GM21390 (cell line): ENCODE measurements at regions not wholly inside any gene's neighbourhood (a gene's known extent, or its start where the extent isn't known, plus 50 kb on each side); places are given as distances from the start of the nearest gene placed in this dataset.

ENCODE experiments used
- ATAC-seq: cut with Tn5 transposase; IDR thresholded peaks from one replicate; pipeline ENCODE4 v1.9.1; 2021; ENCODE audit not compliant: unreplicated experiment

DNA sequence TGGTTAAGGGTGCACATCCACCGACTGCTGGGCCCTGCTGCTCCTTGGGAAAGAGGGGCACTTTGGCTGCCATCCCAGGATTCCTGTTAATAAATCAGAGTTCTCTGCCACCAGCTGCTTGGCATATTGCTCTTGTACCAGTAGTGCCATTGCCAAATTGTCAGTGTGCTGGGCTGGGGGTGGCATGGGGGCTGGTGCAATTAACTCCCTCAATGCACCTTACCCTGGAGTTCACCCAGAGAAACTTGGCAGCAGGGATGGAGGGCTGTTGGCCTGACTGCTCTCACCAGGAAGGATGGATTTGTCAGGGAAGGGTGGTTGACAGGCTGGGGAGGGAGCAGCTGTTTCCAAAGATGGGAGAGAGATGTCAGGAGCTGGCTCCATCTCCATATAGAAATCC is 94.6 kb upstream of the SKOR2 start:
- ATAC-seq: no peak

DNA sequence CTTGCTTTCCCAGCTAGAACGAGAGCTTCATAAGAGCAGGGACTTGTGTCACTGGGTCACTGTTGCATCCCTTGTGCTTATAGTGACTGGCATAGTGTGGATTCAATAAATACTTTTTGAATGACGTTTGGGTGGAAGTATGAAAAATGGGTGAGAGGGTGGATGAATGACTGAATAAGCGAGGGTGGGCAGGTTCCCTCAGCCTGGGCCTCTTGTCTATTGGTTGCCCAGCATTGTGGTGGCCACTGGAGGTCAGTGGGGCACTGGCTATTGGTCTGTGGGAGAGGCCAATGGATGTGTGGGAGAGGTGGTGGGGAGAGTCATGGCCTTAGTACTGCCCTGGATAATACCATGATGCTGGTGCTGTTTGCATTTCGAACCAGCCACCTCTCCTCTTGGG is 93.8 kb upstream of the SKOR2 start:
- no peak for ATAC-seq

DNA sequence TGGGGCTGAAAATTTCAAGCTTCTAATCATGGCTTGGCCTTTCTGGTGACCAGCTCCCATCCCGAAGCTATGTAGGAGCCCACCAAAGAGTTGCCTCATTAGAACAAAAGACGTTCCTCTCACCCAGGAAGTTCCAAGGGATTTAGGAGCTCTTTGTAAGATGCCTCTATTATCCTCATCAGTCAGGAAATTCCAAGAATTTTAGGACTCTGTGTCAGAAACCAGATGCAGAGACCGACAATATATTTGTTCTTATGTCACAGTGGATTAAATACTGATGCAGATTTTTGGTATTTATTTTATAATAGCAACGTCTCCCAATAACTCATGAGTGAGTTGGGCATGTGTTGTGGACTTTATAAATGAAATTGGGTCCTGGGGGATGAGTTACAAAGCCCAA is 91.8 kb upstream of the SKOR2 start:
- no peak for ATAC-seq

DNA sequence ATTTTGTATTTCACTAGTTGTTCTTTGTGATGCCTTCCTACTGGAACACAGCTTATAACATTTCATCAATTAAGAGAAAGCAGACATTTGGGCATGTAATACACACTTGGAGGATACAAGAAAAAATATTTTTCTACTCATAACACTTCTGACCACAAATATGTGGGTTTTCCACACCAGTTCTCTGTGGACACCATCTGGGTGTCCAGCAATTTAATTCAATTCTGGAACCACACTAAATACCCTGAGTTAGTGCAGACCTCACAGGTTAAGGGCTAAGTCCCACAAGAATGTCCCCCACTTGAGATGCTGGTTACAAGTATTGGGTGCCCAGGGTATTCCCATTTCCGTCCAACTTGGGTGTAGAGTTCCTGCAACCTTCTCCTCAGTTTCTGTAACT is 91.1 kb upstream of the SKOR2 start:
- no peak for ATAC-seq

DNA sequence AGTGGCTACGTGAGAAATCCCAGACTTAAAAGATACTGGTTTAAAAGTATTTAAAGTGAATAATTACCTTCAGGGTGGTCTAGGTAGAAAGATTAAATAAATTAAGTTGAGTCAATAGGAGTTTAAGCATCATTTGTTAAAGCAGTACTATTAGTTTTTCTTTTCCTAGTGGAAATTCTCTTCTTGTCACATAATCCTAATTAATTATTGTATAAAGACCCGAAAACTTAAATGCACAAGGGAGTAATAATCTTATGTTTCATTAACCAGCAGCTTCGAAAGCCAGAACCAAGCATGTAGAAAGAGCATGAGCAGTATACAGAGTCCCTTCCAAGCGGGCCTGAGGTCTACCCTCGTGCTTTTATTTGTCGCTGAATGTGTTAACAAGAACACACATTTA is 90.2 kb upstream of the SKOR2 start:
- no peak for ATAC-seq

DNA sequence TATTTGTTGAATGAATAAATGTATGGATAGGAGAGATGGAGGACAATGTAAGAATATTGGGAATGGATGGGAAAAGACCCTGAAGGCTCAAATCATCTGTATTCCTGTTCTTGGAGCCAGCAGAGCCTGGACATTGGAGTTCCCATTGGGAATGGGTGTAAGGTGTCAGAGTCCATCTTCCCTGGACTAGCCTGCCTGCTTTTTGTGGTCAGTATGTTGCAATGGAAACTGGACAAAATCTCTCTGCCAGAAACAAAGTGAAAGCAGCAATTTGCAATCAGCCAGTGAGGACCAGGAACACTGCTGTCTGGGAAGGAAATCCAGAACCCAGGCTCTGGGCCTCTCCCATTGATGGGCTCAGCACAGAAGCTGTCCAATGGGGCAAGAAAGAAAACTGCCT is 83.5 kb upstream of the SKOR2 start:
- no peak for ATAC-seq

DNA sequence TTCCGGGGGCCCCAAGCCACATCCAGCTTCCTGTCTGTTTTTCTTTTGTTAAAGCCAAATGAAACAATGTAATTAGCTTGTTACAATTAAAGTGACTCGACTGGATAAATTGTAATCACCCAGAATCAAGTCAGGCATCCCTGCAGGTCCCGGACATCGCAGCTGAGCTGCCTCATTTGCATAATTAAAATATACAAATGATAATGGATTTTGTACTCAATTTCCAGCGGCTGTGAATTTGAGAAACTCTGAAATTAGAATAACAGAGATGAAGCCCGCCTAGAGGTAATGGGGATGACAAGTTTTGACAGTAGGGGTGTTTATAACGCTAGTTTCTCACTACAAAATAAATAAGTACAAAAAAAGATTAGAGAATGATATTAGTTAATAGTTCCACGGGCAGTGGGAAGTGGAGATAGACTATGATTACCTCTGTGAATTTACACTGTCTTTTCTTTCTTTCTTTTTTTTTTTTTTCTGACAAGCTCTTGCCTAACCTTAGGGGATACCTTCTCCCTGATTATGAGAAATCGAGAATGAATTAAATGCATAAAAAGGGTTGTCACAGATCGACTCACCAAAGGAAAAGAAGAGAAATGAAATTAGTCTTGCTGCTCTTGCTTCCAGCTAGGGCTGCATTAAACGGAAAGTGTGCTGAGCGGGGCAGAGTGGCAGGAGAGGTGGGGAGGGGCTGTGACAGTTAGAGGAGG is 82.6 kb upstream of the SKOR2 start:
- ATAC-seq: no peak

DNA sequence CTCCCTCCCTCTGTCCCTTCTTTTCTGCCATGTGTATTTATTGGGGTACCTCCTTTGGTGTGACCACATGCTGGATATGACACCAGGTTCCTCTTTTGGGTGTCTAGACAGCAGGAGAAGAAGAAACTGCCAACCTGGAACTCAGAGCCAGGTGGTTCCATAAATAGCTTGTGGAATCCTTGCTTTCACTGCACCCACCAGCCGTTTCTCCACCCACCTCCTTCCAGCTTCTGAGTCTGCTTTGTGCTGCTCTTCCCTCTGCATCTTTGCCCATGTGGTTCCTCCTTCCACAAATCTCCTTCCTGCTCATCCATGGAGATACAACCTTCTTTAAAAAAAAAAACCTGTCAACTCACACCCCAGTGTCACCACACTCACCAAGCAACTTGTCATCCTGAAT is 80.2 kb upstream of the SKOR2 start:
- no peak for ATAC-seq

DNA sequence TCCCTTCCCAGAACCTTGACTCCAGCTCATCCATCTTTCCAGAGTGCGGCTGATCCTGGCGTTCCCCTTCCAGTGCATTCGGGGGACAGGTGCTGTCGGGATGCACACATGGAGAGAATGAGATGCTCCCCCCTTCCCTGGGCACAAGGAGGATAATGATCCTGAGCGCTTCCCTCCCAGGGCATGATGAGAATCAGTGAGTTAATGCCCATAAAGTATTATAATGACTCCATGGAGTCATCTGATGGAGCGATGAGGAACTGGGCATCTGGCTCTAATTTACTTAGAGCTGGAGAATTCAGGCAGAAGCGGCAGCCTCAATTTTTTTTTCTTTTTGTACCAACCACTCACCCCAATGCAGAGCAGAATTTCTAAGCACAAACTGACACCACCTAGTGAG is 79.6 kb upstream of the SKOR2 start:
- no peak for ATAC-seq

DNA sequence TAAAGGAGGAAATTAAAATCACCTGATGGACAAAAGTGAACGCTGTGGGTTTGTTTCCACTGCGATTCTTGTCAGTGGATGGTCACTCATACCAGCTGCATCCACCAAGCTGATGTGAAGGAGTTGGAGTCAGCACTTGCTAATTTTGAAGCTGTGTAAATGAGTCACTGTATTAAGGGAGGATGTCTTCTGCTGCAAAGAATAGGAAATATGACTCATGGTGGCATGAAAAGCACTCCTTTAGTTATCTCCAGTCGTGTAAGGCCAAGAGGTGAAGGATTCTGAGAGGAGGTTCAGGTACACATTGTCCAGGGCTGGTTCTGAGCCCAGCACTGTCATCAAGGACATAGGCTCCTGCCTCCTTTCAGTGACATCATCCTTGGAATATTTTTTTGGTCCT is 71.7 kb upstream of the SKOR2 start:
- no peak for ATAC-seq

DNA sequence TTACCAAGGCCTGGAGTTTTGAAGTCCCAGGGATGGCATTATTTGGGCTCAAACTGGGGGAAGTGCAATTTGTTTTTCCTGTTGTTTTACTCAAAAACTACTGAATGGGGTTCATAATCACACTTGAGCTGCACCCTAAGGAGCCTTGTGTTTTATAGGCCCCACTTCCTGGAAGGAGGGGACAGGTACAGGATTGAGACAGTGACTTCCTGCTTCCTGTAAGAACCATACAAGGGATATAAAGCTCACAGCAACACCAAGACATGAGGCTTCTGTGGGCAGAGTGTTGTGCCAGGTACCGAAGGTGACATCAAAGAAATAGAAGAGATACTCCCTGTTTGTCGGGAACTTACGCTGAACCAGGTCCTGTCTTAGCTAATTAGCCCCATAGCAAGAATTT is 70.4 kb upstream of the SKOR2 start:
- no peak for ATAC-seq

DNA sequence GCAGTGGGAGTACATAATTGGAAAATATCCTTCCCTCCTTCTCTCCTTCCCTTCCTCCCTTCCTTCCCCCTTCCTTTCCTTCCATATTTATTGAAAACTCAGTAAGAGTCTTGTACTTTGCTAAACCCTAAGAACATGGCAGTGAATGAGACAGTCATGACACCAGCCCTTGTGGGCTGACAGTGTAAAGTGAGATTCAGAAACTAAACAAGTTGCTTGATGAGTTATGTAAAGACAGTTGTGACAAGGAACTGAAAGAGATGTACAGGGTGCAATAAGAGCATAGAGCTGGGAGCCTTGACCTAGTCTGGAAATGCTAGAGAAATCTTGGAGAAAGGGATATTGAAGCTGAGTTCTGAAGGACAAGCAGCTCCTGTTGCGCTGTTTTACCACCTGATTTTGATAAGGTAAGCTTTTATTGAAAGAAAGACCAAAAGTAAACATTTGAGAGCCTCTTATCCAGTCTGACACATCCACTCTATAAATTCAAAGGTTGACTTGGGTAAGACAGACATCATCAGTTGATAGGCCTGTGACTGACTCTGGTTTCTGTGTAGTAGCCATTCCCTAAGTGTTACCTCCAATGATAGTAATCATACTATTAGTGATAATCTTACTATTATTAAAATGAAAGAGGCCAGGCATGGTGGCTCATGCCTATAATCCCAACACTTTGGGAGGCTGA is 66.5 kb upstream of the SKOR2 start:
- ATAC-seq: no peak

DNA sequence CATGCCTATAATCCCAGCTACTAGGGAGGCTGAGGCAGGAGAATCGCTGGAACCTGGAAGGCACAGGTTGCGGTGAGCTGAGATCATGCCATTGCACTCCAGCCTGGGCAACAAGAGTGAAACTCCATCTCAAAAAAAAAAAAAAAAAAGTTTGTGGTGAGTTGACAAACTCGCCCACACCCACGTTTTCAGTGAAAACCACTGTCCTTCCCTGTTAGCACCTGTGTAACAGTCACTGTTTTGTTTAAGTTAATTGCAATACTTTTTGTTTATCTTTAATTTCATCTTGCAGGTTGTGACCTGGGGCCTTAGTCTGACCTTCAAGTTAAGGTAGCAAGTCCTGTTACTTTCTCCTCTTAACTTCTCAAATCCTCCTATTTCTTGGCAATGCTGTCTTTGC is 65.5 kb upstream of the SKOR2 start:
- no peak for ATAC-seq

DNA sequence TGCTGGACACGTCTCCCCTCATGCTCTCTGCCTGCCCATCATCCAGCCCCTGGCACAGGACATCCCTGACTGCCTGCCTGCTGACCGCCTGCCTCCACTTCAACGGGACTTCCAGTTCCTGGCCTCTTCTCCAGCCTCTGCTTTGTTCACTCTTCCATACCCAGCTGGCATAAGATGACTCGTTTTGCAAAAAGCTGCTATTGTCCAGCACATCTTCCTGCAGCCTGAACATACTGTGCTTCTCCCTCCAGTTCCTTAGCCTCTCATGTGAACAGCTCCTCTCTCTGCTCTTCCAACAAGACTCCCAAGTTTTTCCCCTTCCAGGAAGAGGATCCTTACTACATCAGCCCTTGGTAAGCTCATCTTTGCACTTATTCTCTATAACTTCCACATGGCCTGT is 62.4 kb upstream of the SKOR2 start:
- ATAC-seq: no peak

DNA sequence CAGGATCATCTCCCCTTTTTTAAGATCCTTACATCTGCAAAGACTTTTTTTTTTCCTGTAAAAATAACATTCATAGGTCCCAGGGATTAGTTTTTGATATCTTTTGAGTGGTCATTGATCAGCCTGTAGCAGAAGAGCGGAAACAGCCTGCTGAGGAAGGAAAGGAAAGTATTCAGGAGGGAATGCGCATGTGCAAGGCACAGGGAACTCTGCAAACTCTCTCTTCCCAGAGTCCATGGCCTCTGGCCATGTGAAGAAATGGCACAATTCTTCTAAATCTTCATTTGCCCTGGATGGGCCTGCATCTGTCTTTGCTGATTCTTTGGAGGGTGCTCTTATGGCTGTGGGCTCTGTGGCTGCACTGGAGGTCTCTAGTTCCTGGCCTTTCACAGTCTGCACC is 60.1 kb upstream of the SKOR2 start:
- ATAC-seq: no peak
